Ishikawa (cell line): ENCODE measurements at regions not wholly inside any gene's neighbourhood (a gene's known extent, or its start where the extent isn't known, plus 50 kb on each side); places are given as distances from the start of the nearest gene placed in this dataset.

Source experiments
- EP300 ChIP-seq: IDR thresholded peaks from 2 replicates; pipeline ENCODE4 v1.6.1; 2012; ENCODE audit warnings: borderline replicate concordance
- RAD21 ChIP-seq: IDR thresholded peaks from 2 replicates; pipeline ENCODE4 v1.6.1; 2012; ENCODE audit warnings: low read depth
- REST ChIP-seq: IDR thresholded peaks from 2 replicates; pipeline ENCODE4 v1.6.1; 2012; ENCODE audit warnings: low read depth, mild to moderate bottlenecking
- USF1 ChIP-seq: IDR thresholded peaks from 2 replicates; pipeline ENCODE4 v1.6.1; 2012

- no peak for TF ChIP-seq EP300
- TF ChIP-seq USF1, result no peak
- no peak for TF ChIP-seq RAD21
- no peak for TF ChIP-seq REST
Measured at GRCh38 chr20:24718696-24719095, 230.4 kb upstream of the CST7 start.
